Astrocyte (in vitro differentiated cells and primary cell): ENCODE measurements at regions not wholly inside any gene's neighbourhood (a gene's known extent, or its start where the extent isn't known, plus 50 kb on each side); places are given as distances from the start of the nearest gene placed in this dataset.

ENCODE experiments used
- CTCF ChIP-seq: IDR thresholded peaks from 2 replicates; pipeline ENCODE4 v1.5.1; 2011; ENCODE audit warnings: low read depth, mild to moderate bottlenecking, inconsistent platforms, low read length, moderate library complexity; ENCODE audit not compliant: insufficient read depth
- EZH2 ChIP-seq: IDR thresholded peaks from 2 replicates; pipeline ENCODE4 v1.6.1; 2012; ENCODE audit warnings: mild to moderate bottlenecking, low read length, inconsistent platforms; ENCODE audit not compliant: insufficient read depth

- no peak for TF ChIP-seq CTCF
- TF ChIP-seq EZH2, result no peak
These were observed 99.3 kb upstream of the TIAM2 start for GRCh38 chr6:154895841-154896240.
